OCI-LY1 (cell line): ENCODE measurements at regions not wholly inside any gene's neighbourhood (a gene's known extent, or its start where the extent isn't known, plus 50 kb on each side); places are given as distances from the start of the nearest gene placed in this dataset.

Experiments
- H2AFZ ChIP-seq: fragments of 200-600 bp; sonication (generic), shearing (Covaris generic); 2 replicates; pipeline ENCODE4 v1.6.0; 2014; ENCODE audit warnings: antibody characterized with exemption, mild to moderate bottlenecking, low read length
- H3F3A ChIP-seq: fragments of 200-600 bp; sonication (generic), shearing (Covaris generic); 2 replicates; pipeline ENCODE4 v1.6.0; 2014; ENCODE audit warnings: mild to moderate bottlenecking, antibody characterized with exemption, low read length, moderate library complexity; ENCODE audit not compliant: insufficient read depth
- H3K27ac ChIP-seq: fragments of 200-600 bp; sonication (generic); 2 replicates; pipeline ENCODE4 v1.5.1; 2014; ENCODE audit warnings: low read length, mixed run types, mild to moderate bottlenecking, low read depth; ENCODE audit not compliant: poor library complexity, severe bottlenecking
- H3K27me3 ChIP-seq: fragments of 200-600 bp; sonication (generic); 2 replicates; pipeline ENCODE4 v1.6.0; 2014; ENCODE audit warnings: antibody characterized with exemption, mild to moderate bottlenecking, low read length, moderate library complexity; ENCODE audit not compliant: insufficient read depth
- H3K36me3 ChIP-seq: fragments of 200-600 bp; sonication (generic); 2 replicates; pipeline ENCODE4 v1.6.1; 2014; ENCODE audit warnings: mild to moderate bottlenecking, antibody characterized with exemption, low read length, moderate library complexity, mixed read lengths; ENCODE audit not compliant: insufficient read depth
- H3K4me1 ChIP-seq: fragments of 200-600 bp; sonication (generic); 2 replicates; pipeline ENCODE4 v1.5.1; 2014; ENCODE audit warnings: mild to moderate bottlenecking, low read length, moderate library complexity; ENCODE audit not compliant: insufficient read depth, severe bottlenecking
- H3K4me2 ChIP-seq: fragments of 200-600 bp; sonication (generic), shearing (Covaris generic); 2 replicates; pipeline ENCODE4 v1.6.1; 2014; ENCODE audit warnings: low read length
- H3K4me3 ChIP-seq: fragments of 200-600 bp; sonication (generic); 2 replicates; pipeline ENCODE4 v1.5.1; 2014; ENCODE audit warnings: low read length, low read depth, mild to moderate bottlenecking, mixed read lengths; ENCODE audit not compliant: poor library complexity, severe bottlenecking
- H3K79me2 ChIP-seq: fragments of 200-600 bp; shearing (Covaris generic); 2 replicates; pipeline ENCODE4 v1.6.1; 2016; ENCODE audit warnings: mixed run types, low read length, mixed read lengths; ENCODE audit not compliant: insufficient read depth
- H3K9ac ChIP-seq: fragments of 200-600 bp; sonication (generic), shearing (Covaris generic); 2 replicates; pipeline ENCODE4 v1.6.1; 2014; ENCODE audit warnings: mild to moderate bottlenecking, low read length, mixed read lengths
- H3K9me2 ChIP-seq: fragments of 200-600 bp; sonication (generic), shearing (Covaris generic); 2 replicates; pipeline ENCODE4 v1.6.1; 2014; ENCODE audit warnings: low read depth, mild to moderate bottlenecking, low read length, mixed read lengths
- H3K9me3 ChIP-seq: fragments of 200-600 bp; shearing (Covaris generic); 2 replicates; pipeline ENCODE4 v1.6.1; 2014; ENCODE audit warnings: low read length, mixed read lengths
- H4K20me1 ChIP-seq: fragments of 200-600 bp; sonication (generic), shearing (Covaris generic); 2 replicates; pipeline ENCODE4 v1.6.0; 2016; ENCODE audit warnings: mild to moderate bottlenecking, low read length; ENCODE audit not compliant: insufficient read depth
- EZH2 ChIP-seq: fragments of 200-600 bp; sonication (generic), shearing (Covaris generic); IDR thresholded peaks from 2 replicates; pipeline ENCODE4 v1.8.0; 2017; ENCODE audit warnings: borderline replicate concordance, mixed run types, mild to moderate bottlenecking, antibody characterized with exemption, low read length, moderate library complexity, mixed read lengths
- TF ChIP-seq, protein P1 (sequence below): fragments of 200-600 bp; sonication (generic), shearing (Covaris generic); IDR thresholded peaks from 2 replicates; pipeline ENCODE4 v1.5.1; 2017; ENCODE audit warnings: mild to moderate bottlenecking, antibody characterized with exemption, low read length, moderate library complexity, mixed read lengths

DNA sequence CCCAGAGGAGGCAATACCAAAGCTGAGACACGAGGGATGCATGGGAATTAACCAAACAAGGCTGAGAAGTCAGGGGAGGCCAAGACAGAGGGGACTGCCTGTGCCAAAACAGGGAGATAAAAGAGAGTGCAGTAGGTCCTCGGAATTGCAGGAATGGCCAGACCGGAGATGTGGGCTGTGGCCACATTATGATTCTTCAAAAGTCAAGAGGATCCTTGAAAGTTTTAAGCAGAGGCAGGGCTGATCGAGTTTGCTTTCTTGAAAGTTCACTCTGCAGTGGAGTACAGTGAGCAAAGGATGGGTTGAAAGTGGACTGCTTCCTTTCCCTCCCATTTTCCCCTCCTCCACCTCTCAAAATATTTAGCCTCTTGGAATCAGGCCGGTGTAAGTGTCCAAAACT, 73.9 kb upstream of the ADAMTS9 start:
- Histone ChIP-seq H3K9ac (no peak overlapping the region), H3K9me3 (no peaks in the 10 kb centered on the region), H3F3A (no peaks in the 10 kb centered on the region), H3K79me2 (no peaks in the 10 kb centered on the region), H3K4me2 (no peak overlapping the region), H2AFZ (no peak overlapping the region), H3K9me2 (no peaks in the 10 kb centered on the region), H3K27me3 (0 out of 2 replicates have a peak, but pooled peaks cover 3% of the 10 kb centered on the region), H3K27ac (no peak overlapping the region), H3K4me1 (no peaks in the 10 kb centered on the region), H3K36me3 (no peaks in the 10 kb centered on the region), H4K20me1 (no peaks in the 10 kb centered on the region), H3K4me3 (no peak overlapping the region)
- TF ChIP-seq, protein P1, sequence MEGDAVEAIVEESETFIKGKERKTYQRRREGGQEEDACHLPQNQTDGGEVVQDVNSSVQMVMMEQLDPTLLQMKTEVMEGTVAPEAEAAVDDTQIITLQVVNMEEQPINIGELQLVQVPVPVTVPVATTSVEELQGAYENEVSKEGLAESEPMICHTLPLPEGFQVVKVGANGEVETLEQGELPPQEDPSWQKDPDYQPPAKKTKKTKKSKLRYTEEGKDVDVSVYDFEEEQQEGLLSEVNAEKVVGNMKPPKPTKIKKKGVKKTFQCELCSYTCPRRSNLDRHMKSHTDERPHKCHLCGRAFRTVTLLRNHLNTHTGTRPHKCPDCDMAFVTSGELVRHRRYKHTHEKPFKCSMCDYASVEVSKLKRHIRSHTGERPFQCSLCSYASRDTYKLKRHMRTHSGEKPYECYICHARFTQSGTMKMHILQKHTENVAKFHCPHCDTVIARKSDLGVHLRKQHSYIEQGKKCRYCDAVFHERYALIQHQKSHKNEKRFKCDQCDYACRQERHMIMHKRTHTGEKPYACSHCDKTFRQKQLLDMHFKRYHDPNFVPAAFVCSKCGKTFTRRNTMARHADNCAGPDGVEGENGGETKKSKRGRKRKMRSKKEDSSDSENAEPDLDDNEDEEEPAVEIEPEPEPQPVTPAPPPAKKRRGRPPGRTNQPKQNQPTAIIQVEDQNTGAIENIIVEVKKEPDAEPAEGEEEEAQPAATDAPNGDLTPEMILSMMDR = no peak
- TF ChIP-seq EZH2 = no peak

DNA sequence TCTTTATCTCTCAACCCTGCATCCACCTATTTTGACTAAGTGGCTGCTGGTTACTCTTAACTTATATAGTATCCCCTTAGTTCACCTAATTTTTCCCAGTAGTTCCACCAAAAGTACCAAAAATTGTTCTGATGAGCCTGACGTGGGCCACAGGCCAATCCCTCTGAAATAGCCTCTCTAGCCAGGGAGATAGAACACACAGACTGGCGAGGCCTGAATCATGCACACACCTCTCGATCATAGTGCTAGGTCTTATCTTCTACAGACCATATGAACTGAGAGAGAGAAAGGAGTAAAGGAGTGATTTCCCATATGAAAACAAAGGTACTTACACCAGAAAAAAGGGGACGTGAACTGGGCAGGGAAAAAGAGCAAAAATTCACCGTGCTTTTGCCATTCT, 72.5 kb upstream of the ADAMTS9 start:
- no peaks in the 10 kb centered on the region for H3K27me3 ChIP-seq
- H4K20me1 ChIP-seq = no peaks in the 10 kb centered on the region
- H3K79me2 ChIP-seq = no peaks in the 10 kb centered on the region
- H3K9ac ChIP-seq = no peak overlapping the region
- no peaks in the 10 kb centered on the region for H3K36me3 ChIP-seq
- H3F3A ChIP-seq = no peaks in the 10 kb centered on the region
- no peak overlapping the region for H3K27ac ChIP-seq
- H3K4me1 ChIP-seq = no peaks in the 10 kb centered on the region
- no peaks in the 10 kb centered on the region for H3K9me3 ChIP-seq
- H2AFZ ChIP-seq = no peak overlapping the region
- H3K9me2 ChIP-seq = no peaks in the 10 kb centered on the region
- no peak for TF ChIP-seq EZH2
- TF ChIP-seq, protein P1 = no peak
- no peak overlapping the region for H3K4me2 ChIP-seq
- H3K4me3 ChIP-seq = no peak overlapping the region

DNA sequence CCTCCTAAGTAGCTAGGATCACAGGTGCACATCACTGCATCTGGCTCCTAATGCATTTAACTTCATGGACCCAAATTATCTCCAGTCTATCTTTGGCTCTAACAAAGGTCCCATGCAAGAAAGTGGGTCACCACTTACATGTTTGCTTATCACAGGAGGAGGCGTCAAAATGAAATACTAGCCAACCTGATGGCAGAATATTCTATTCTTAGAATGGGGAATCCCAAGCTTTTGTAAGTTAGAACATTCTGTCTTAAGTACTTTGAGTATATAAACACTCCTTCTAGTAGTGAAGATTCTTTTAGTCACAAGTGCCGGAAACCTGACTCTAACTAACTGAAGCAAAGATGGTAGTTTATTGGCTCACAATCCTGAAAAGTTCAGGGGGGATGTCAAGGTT, 72.0 kb upstream of the ADAMTS9 start:
- no peak overlapping the region for H3K4me2 ChIP-seq
- H3K9me3 ChIP-seq = no peaks in the 10 kb centered on the region
- no peak for TF ChIP-seq EZH2
- TF ChIP-seq, protein P1 = no peak
- H3K79me2 ChIP-seq = no peaks in the 10 kb centered on the region
- H3K36me3 ChIP-seq = no peaks in the 10 kb centered on the region
- H3K4me3 ChIP-seq = no peak overlapping the region
- H3K9ac ChIP-seq = no peak overlapping the region
- H3K4me1 ChIP-seq = no peaks in the 10 kb centered on the region
- no peaks in the 10 kb centered on the region for H4K20me1 ChIP-seq
- no peaks in the 10 kb centered on the region for H3K9me2 ChIP-seq
- H3F3A ChIP-seq = no peaks in the 10 kb centered on the region
- no peak overlapping the region for H2AFZ ChIP-seq
- no peak overlapping the region for H3K27ac ChIP-seq
- no peaks in the 10 kb centered on the region for H3K27me3 ChIP-seq
